Colonic mucosa (tissue), 4 donors: ENCODE measurements at regions not wholly inside any gene's neighbourhood (a gene's known extent, or its start where the extent isn't known, plus 50 kb on each side); places are given as distances from the start of the nearest gene placed in this dataset.

Experiments
- DNase-seq: peaks from one replicate; pipeline ENCODE4 v3.0.0-alpha.2; 2020
- H3K27ac ChIP-seq: fragments of 200-600 bp; one replicate; pipeline ENCODE4 v1.8.0; 2021
- H3K27me3 ChIP-seq: fragments of 200-600 bp; one replicate; pipeline ENCODE4 v1.8.0; 2021
- H3K36me3 ChIP-seq: fragments of 200-600 bp; one replicate; pipeline ENCODE4 v1.8.0; 2021
- H3K4me1 ChIP-seq: fragments of 200-600 bp; one replicate; pipeline ENCODE4 v1.8.0; 2021; ENCODE audit warnings: mild to moderate bottlenecking
- H3K4me3 ChIP-seq: fragments of 200-600 bp; one replicate; pipeline ENCODE4 v1.8.0; 2021
- H3K9ac ChIP-seq, 2 donors: one replicate each; pipeline ENCODE4 v1.7.0; 2013; ENCODE audit warnings: control low read depth in 2 of 2, low read depth in 2 of 2, low read length in 2 of 2
- H3K9me3 ChIP-seq: fragments of 200-600 bp; one replicate; pipeline ENCODE4 v1.8.0; 2021
- CTCF ChIP-seq: fragments of 200-600 bp; IDR thresholded peaks from one replicate; pipeline ENCODE4 v1.8.0; 2022; ENCODE audit warnings: antibody characterized with exemption, mild to moderate bottlenecking
- intact Hi-C: fragments of 100-400 bp; cut with DNase I; formaldehyde crosslinking; loops from one replicate; pipeline ENCODE4 v1.14.1; 2022
- donor health status: healthy.
- donor health status: DM: no; HTN: no; CAD: no.
- donor health status: DM: no; HTN: no; CAD: no.

DNA sequence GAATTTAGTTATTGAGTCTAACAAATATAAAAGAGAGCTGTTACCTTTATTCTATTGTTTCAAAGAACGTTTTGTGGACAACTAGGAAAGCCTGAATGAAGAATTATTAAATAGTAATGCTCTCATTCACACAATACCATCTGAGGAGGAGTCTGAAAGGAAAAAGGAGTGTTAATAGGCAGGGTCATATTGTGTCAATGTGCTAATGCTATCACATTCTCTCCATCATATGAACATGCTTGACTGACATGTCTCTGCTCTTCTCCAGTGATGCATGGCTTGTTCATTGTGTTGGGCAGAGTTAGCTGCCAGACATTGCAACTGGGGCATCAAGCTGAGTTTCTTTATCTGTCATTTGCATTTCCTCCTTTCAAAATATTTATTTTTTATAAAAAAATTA, 1578.0 kb downstream of the MAT2B start:
- Histone ChIP-seq H3K4me1 (no peaks in the 10 kb centered on the region), H3K27me3 (no peaks in the 10 kb centered on the region), H3K36me3 (no peaks in the 10 kb centered on the region), H3K9ac (no peak overlapping the region), H3K27ac (no peak overlapping the region), H3K9me3 (no peaks in the 10 kb centered on the region), H3K4me3 (no peak overlapping the region)
- no peak for DNase-seq
- intact Hi-C loops: no loop called here
- no peak for TF ChIP-seq CTCF

- Histone ChIP-seq H3K4me3 (no peak overlapping the region), H3K27ac (no peak overlapping the region), H3K4me1 (no peaks in the 10 kb centered on the region), H3K27me3 (no peaks in the 10 kb centered on the region), H3K36me3 (no peaks in the 10 kb centered on the region), H3K9me3 (no peaks in the 10 kb centered on the region), H3K9ac (no peak overlapping the region)
- intact Hi-C loops: no loop called here
- no peak for DNase-seq
- no peak for TF ChIP-seq CTCF
Measured at GRCh38 chr5:165086465-165086864, 1581.0 kb downstream of the MAT2B start.

DNA sequence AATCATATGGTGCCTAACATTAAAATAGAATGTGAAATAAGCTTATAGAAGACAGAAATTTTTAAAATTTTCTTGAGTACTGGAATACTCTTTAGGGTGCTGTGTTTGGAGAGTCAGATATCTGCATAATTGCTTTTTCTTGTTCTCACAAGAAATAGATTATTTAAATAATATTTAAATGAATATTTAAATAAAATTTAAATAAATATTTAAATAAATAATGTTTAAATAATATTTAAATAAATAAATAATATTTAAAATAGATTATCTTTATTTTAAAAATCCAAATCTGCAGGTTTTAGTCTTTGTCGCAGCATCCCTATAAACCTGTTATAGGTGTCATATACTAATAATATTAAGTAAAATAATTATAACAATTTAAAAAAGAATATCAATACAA, 1589.4 kb downstream of the MAT2B start:
- no peak for TF ChIP-seq CTCF
- Histone ChIP-seq H3K9ac (no peak overlapping the region), H3K4me3 (no peak overlapping the region), H3K9me3 (no peaks in the 10 kb centered on the region), H3K27ac (no peak overlapping the region), H3K27me3 (no peaks in the 10 kb centered on the region), H3K4me1 (no peaks in the 10 kb centered on the region), H3K36me3 (no peaks in the 10 kb centered on the region)
- intact Hi-C loops: no loop called here
- DNase-seq: no peak

- H3K9me3 ChIP-seq: no peaks in the 10 kb centered on the region
- TF ChIP-seq CTCF: no peak
- H3K9ac ChIP-seq: no peak overlapping the region
- H3K27ac ChIP-seq: no peak overlapping the region
- H3K27me3 ChIP-seq: no peaks in the 10 kb centered on the region
- no peak for DNase-seq
- no peaks in the 10 kb centered on the region for H3K4me1 ChIP-seq
- H3K36me3 ChIP-seq: no peaks in the 10 kb centered on the region
- no peak overlapping the region for H3K4me3 ChIP-seq
- intact Hi-C loops: no loop called here
Measured at GRCh38 chr5:165101709-165102108, 1596.3 kb downstream of the MAT2B start.

- no peaks in the 10 kb centered on the region for H3K36me3 ChIP-seq
- no peaks in the 10 kb centered on the region for H3K9me3 ChIP-seq
- intact Hi-C loops: no loop called here
- H3K27ac ChIP-seq: no peak overlapping the region
- no peaks in the 10 kb centered on the region for H3K27me3 ChIP-seq
- no peak for TF ChIP-seq CTCF
- H3K4me1 ChIP-seq: no peaks in the 10 kb centered on the region
- no peak overlapping the region for H3K4me3 ChIP-seq
- no peak for DNase-seq
- no peak overlapping the region for H3K9ac ChIP-seq
Measured at GRCh38 chr5:165104611-165105010, 1599.2 kb downstream of the MAT2B start.

- TF ChIP-seq CTCF: no peak
- Histone ChIP-seq H3K4me1 (no peaks in the 10 kb centered on the region), H3K36me3 (no peaks in the 10 kb centered on the region), H3K9ac (no peak overlapping the region), H3K27me3 (no peaks in the 10 kb centered on the region), H3K9me3 (no peaks in the 10 kb centered on the region), H3K4me3 (no peak overlapping the region), H3K27ac (no peak overlapping the region)
- DNase-seq: no peak
- intact Hi-C loops: no loop called here
Measured at GRCh38 chr5:165108809-165109208, 1603.4 kb downstream of the MAT2B start.
